BE2C (cell line): ENCODE measurements at regions not wholly inside any gene's neighbourhood (a gene's known extent, or its start where the extent isn't known, plus 50 kb on each side); places are given as distances from the start of the nearest gene placed in this dataset.

Source experiments
- DNase-seq: peaks from one replicate; pipeline ENCODE4 v3.0.0-alpha.2; 2020
- H3K27me3 ChIP-seq: fragments of 250-450 bp; sonication (Bioruptor Pico); 2 replicates; pipeline ENCODE4 v1.5.1; 2020; ENCODE audit warnings: mild to moderate bottlenecking
- H3K36me3 ChIP-seq: fragments of 250-450 bp; sonication (Bioruptor Pico); 2 replicates; pipeline ENCODE4 v1.5.1; 2020; ENCODE audit warnings: mild to moderate bottlenecking
- H3K4me1 ChIP-seq: fragments of 250-450 bp; sonication (Bioruptor Pico); 2 replicates; pipeline ENCODE4 v1.5.1; 2020
- H3K4me3 ChIP-seq: 2 replicates; pipeline ENCODE4 v1.5.1; 2011; ENCODE audit warnings: low read depth, low read length
- H3K9me3 ChIP-seq: fragments of 250-450 bp; sonication (Bioruptor Pico); 2 replicates; pipeline ENCODE4 v1.5.1; 2020
- TF ChIP-seq, protein P1 (sequence below): IDR thresholded peaks from 2 replicates; pipeline ENCODE4 v1.5.1; 2012; ENCODE audit warnings: mild to moderate bottlenecking, low read depth, low read length

DNA sequence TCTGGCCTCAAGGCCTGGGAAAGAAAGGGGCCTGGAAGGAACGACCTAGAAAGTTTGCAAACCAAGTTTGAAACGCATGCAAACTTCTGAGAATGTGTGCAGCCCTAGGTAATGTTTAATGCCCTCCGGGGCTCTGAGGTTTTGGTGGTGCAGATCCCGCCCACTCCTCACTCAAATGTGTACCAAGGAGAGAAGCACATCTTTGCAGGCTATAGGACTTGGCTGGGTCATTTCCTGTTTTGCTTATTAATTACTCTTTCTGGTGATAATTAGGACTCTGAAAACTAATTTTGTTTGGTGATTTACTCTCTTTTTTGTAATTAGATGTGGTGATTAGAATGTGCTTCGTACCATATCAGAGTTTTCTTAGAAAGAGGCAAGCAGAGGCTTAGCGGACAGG is 625.9 kb upstream of the CADM1 start:
- DNase-seq: no peak
- H3K9me3 ChIP-seq: no peaks in the 10 kb centered on the region
- no peak overlapping the region for H3K4me3 ChIP-seq
- H3K27me3 ChIP-seq: no peaks in the 10 kb centered on the region
- no peaks in the 10 kb centered on the region for H3K4me1 ChIP-seq
- TF ChIP-seq, protein P1, sequence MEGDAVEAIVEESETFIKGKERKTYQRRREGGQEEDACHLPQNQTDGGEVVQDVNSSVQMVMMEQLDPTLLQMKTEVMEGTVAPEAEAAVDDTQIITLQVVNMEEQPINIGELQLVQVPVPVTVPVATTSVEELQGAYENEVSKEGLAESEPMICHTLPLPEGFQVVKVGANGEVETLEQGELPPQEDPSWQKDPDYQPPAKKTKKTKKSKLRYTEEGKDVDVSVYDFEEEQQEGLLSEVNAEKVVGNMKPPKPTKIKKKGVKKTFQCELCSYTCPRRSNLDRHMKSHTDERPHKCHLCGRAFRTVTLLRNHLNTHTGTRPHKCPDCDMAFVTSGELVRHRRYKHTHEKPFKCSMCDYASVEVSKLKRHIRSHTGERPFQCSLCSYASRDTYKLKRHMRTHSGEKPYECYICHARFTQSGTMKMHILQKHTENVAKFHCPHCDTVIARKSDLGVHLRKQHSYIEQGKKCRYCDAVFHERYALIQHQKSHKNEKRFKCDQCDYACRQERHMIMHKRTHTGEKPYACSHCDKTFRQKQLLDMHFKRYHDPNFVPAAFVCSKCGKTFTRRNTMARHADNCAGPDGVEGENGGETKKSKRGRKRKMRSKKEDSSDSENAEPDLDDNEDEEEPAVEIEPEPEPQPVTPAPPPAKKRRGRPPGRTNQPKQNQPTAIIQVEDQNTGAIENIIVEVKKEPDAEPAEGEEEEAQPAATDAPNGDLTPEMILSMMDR: no peak
- H3K36me3 ChIP-seq: no peaks in the 10 kb centered on the region

DNA sequence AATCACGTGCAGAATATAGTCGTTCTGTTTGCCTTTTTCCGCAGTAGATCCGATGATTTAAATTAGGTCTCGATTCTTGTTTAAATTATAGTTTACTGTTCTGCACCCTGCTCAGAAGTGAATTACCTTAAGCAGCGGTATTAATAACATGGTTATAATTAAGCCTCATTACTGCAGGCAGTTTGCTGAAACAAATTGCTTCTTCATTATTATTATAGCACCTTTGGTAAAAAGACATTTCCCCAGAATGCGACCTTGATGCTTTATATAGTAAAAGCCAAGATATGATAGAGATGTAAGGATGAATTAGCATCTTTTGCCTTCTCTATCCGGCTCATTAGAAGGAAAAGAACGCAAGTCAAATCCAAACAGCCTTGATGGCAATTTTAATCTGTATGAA is 625.2 kb upstream of the CADM1 start:
- Histone ChIP-seq H3K27me3 (no peaks in the 10 kb centered on the region), H3K4me1 (no peaks in the 10 kb centered on the region), H3K9me3 (no peaks in the 10 kb centered on the region), H3K36me3 (no peaks in the 10 kb centered on the region), H3K4me3 (no peak overlapping the region)
- TF ChIP-seq, protein P1: no peak
- no peak for DNase-seq

DNA sequence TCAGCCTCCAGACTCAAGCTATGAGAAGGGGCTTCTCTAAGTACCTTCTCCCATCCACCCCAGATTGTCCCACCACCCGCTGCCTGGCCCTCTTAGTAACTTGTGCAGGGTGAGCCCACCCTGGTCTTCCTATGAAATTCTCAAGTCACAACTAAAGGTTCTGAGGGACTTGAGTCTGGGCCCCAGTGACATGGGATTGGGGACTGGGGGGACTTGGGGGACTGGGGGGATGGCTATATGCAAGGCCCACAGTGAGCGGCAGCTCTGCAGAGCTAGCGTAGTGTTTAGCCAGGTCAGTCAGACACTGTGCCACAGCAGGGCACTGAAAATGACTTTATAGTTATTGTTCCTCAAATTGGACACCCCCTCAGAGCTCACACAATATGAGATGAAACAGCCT is 622.3 kb upstream of the CADM1 start:
- Histone ChIP-seq H3K4me3 (no peak overlapping the region), H3K4me1 (no peaks in the 10 kb centered on the region), H3K9me3 (no peaks in the 10 kb centered on the region), H3K36me3 (no peaks in the 10 kb centered on the region), H3K27me3 (no peaks in the 10 kb centered on the region)
- TF ChIP-seq, protein P1: no peak
- DNase-seq: no peak

DNA sequence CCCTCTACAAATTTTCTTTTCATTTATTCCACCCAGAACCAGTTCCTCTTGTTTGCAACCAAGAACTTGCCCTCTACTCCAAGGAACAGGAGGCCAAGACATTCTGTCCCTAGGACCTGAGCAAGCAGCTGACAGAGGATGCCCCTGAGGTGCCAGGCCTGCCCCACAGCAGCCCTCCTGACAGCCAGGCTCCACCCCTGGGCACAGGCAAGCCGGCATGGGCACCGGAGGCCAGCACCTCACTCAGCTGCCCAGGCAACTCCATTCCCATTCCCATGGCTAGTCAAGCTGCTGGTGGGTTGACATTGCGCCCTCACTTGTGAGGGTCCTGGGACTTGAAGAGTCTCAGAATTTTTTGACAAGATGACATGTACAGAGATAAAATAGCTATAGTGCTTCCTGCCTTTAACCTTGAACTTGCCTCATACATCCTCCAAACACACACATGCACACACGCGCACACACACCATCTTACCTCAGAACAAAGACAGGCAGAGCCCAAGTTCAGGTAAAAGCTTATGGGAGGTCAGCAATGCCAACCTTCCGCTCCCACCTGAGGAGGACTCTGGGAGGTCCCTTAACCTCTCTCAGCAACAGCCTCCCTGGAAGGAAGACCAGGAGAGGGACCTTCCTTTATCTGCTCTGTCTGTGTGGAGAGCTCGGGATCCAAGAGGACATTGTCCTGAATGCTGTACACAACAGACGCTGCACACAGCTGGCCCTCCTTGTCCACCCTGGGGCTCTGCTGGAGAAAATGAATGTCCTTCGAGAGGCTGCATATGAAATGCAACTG is 620.9 kb upstream of the CADM1 start:
- H3K27me3 ChIP-seq: no peaks in the 10 kb centered on the region
- TF ChIP-seq, protein P1: no peak
- H3K4me1 ChIP-seq: no peaks in the 10 kb centered on the region
- no peak for DNase-seq
- H3K36me3 ChIP-seq: no peaks in the 10 kb centered on the region
- H3K9me3 ChIP-seq: no peaks in the 10 kb centered on the region
- H3K4me3 ChIP-seq: no peak overlapping the region

DNA sequence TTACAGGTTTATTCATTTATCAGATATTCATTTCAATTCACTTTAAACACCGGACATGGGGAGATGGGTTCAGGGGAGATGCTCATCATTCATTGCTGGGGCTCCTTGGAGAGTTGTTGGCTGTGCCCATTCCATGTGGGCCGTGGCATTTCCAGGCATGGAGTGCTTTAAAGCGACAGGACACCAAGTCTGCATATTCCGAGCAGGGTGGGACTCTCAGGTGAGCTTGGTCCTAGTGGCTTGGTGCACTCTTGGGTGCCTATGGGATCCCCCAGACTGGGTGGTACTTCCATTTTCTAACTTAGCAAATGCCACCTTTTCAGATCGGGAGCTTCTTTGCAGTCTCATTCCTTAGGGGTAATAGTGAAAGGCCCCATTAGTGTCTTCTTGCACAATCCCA is 619.5 kb upstream of the CADM1 start:
- H3K9me3 ChIP-seq: no peaks in the 10 kb centered on the region

More for the DNA sequence above, 619.5 kb upstream of the CADM1 start:
- no peak for DNase-seq
- Histone ChIP-seq H3K4me1 (no peaks in the 10 kb centered on the region), H3K27me3 (no peaks in the 10 kb centered on the region), H3K4me3 (no peak overlapping the region), H3K36me3 (no peaks in the 10 kb centered on the region)
- TF ChIP-seq, protein P1: no peak
